ENCODE measurements at regions not wholly inside any gene's neighbourhood (a gene's known extent, or its start where the extent isn't known, plus 50 kb on each side); places are given as distances from the start of the nearest gene placed in this dataset.

DNA sequence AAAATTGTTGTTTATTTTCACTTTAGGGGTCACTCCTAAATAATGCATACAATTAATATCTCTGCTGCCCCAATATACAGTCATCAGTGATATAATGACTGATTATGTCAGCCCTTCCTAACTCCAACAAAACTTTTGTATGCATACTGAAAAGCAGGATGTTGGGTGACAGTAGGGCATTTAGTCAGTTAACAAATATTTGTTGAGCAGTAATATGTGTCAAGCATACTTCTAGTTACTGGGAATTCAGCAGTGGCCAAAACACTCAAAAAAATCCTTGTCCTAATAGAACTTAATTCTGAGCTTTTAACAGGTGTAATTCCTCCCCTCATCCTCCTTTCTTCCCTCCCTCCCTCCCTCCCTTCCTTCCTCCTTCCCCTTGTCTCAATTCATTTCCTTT lies 560.7 kb upstream of the KLHL1 start:
- TF ChIP-seq POLR2AphosphoS5 (IDR thresholded peaks at IDR 0.05; ENCODE audit: borderline replicate concordance, low read depth, low read length) (no peak), EZH2 (IDR thresholded peaks at IDR 0.05) (no peak)

Data from SK-N-MC (cell line).